Esophagus squamous epithelium (tissue), 4 donors: ENCODE measurements at regions not wholly inside any gene's neighbourhood (a gene's known extent, or its start where the extent isn't known, plus 50 kb on each side); places are given as distances from the start of the nearest gene placed in this dataset.

ENCODE experiments used
- POLR2A ChIP-seq, 4 donors: fragments of 450-650 bp; IDR thresholded peaks; one replicate each; pipeline ENCODE4 v1.6.1; 2017; ENCODE audit warnings: antibody characterized with exemption in 4 of 4, mild to moderate bottlenecking in 4 of 4, moderate library complexity in 3 of 4
- TF ChIP-seq, protein P1 (sequence below), 6 experiments: fragments of 450-650 bp in 4 of 6; fragments of 200-600 bp in 2 of 6; sonication (generic) in 2 of 6; IDR thresholded peaks; one replicate each; pipeline ENCODE4 v1.5.1; 2016 to 2019; ENCODE audit warnings: antibody characterized with exemption in 6 of 6, mild to moderate bottlenecking in 4 of 6, moderate library complexity in 4 of 6

DNA sequence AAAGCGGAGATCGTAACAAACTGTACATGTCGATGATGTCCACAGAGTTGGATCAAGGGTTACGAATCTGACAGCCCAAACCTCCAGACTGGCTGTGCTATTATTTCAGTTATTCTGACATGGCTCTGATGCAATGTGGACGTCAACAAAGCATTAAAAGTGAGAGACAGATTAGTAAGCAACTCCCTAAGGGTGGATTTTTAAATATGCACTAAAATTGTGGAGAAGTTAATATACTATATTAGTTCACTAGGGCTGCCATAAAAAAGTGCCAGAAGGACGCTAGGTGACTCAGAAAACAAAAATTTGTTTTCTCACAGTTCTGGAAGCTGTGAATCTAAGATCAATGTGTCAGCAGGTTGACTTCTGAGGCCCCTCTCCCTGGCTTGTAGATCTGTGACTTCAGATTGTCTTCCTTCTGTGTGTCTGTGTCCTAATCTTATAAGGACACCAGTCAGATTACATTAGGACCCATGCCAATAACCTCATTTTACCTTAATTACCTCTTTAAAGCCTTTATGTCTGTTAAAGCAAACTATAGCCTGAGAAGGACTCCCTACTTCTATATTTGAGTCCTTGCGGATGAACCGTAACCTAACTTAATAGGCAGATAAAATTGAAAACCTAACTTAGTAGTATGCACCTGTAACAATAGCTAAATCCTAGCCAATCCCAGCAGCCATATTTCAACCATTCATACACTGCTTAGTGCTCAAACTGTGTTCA, 66.0 kb upstream of the BACH1 start:
- TF ChIP-seq, protein P1, sequence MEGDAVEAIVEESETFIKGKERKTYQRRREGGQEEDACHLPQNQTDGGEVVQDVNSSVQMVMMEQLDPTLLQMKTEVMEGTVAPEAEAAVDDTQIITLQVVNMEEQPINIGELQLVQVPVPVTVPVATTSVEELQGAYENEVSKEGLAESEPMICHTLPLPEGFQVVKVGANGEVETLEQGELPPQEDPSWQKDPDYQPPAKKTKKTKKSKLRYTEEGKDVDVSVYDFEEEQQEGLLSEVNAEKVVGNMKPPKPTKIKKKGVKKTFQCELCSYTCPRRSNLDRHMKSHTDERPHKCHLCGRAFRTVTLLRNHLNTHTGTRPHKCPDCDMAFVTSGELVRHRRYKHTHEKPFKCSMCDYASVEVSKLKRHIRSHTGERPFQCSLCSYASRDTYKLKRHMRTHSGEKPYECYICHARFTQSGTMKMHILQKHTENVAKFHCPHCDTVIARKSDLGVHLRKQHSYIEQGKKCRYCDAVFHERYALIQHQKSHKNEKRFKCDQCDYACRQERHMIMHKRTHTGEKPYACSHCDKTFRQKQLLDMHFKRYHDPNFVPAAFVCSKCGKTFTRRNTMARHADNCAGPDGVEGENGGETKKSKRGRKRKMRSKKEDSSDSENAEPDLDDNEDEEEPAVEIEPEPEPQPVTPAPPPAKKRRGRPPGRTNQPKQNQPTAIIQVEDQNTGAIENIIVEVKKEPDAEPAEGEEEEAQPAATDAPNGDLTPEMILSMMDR (IDR thresholded peaks at IDR 0.05) = no peak
- no peak for TF ChIP-seq POLR2A (IDR thresholded peaks at IDR 0.05)
